Left hindlimb (tissue), 1 donor: ENCODE measurements at regions not wholly inside any gene's neighbourhood (a gene's known extent, or its start where the extent isn't known, plus 50 kb on each side); places are given as distances from the start of the nearest gene placed in this dataset.

Source experiments
- DNase-seq: peaks from one replicate; pipeline ENCODE4 v3.0.0-alpha.2; 2018

GRCh38 chr4:8672486-8672885, 79.9 kb downstream of the CPZ start:
- no peak for DNase-seq

GRCh38 chr4:8671712-8672290, 79.2 kb downstream of the CPZ start:
- no peak for DNase-seq
